GM08714 (cell line): ENCODE measurements at regions not wholly inside any gene's neighbourhood (a gene's known extent, or its start where the extent isn't known, plus 50 kb on each side); places are given as distances from the start of the nearest gene placed in this dataset.

Source experiments
- H3K4me3 ChIP-seq: fragments of 200-500 bp; sonication (Bioruptor generic); 2 replicates; pipeline ENCODE4 v1.5.1; 2014; ENCODE audit warnings: mild to moderate bottlenecking, low read length, inconsistent platforms
- ZNF274 ChIP-seq: IDR thresholded peaks from 2 replicates; pipeline ENCODE4 v1.6.1; 2012; ENCODE audit warnings: mild to moderate bottlenecking, low read depth, low read length

- no peak for TF ChIP-seq ZNF274
- H3K4me3 ChIP-seq, result no peak overlapping the region
Measured at GRCh38 chr22:49297286-49297870, 530.3 kb downstream of the BRD1 start.

DNA sequence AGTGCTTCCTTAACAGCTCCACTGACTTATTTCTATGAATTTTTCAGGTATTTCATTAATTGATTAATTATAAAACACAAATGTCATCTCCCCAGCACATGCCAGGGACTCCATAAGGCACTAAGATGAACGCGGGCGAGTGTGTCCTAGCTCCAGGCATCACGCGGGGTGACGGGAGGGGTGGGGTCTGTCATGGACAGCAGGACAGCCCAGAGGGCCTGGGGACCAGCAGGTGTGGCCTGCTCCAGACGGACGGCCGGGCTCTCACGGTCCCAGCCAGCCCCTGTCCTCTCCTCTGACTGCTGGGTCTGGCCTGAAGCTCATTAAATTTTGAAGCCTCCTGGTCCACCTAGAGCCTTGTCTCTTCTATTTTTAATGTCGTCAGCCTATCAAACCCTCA lies 531.1 kb downstream of the BRD1 start:
- TF ChIP-seq ZNF274, result no peak
- no peak overlapping the region for H3K4me3 ChIP-seq

DNA sequence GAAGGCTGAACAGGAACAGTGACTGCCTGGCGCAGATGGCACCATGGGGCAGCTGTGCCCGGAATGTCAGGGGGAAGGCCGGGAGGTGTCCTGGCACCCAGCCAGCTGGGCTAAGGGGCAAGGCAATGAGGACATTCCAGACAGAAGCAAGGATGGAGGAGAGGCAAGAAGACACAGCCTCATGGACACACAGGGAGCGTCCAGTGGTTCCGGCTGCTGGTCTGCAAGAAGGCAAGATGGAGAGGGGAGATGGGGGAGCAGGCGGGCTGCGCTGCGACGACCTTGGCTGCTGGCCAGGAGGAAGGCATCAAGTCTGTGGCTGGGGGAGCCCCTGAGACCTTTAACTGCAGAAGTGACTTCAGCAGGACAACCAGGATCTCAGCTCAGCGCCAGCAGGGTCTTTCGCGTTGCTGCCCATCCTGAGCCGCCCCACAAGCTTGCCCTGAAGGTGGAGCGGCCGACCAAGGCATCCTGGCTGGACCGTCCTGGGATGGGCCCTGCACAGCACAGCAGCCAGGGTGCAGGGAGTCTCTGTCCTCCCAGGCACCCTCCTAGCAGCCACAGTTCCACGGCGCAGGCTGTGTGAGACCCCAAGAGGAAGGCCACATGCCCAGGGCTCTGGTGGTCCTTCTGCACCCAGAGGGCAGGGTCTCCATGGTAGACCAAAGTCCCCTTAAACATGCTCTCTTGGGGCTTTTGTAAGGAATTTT lies 531.7 kb downstream of the BRD1 start:
- no peak overlapping the region for H3K4me3 ChIP-seq
- TF ChIP-seq ZNF274, result no peak

DNA sequence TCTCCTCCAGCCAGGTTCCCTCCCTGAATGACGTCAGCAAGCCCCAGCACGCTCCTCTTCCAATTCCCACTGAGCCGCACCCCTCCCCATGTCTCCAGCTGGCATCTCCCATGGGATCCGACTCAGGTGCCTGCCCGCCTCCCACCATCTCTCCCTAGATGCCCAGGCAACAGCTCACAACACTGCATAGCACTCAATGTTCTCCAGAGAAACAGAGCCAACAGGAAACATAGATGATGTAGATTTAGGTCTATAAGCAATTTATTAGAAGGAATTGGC lies 532.3 kb downstream of the BRD1 start:
- TF ChIP-seq ZNF274, result no peak
- H3K4me3 ChIP-seq, result no peak overlapping the region

- no peak for TF ChIP-seq ZNF274
- H3K4me3 ChIP-seq, result no peak overlapping the region
Measured at GRCh38 chr22:49294656-49295464, 532.8 kb downstream of the BRD1 start.

GRCh38 chr22:49292909-49293308 lies 534.8 kb downstream of the BRD1 start:
- TF ChIP-seq ZNF274, result no peak

GRCh38 chr22:49291781-49292180 lies 535.9 kb downstream of the BRD1 start:
- no peak for TF ChIP-seq ZNF274

More at GRCh38 chr22:49292909-49293308, 534.8 kb downstream of the BRD1 start:
- H3K4me3 ChIP-seq, result no peak overlapping the region

DNA sequence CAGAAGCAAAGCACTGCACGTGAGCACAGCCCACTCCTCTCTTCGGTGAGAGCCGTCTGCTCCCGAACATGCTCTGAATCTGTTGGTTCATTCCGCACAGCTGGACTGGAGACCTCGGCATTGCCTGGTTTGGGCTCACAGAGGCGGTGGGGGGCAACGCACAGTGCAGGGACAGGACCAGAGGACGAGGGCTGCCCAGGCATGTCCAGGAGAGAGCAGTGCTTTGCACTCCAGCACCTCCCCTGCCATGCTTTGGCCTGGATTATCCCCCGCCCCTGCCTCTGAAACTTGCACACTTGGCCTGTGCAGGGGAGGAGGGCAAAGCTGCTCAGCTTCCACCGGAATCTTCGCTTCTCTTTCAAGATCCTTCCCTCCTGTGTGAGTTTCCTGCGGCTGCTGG lies 536.5 kb downstream of the BRD1 start:
- no peak for TF ChIP-seq ZNF274
- no peak overlapping the region for H3K4me3 ChIP-seq

More at GRCh38 chr22:49291781-49292180, 535.9 kb downstream of the BRD1 start:
- H3K4me3 ChIP-seq, result no peak overlapping the region

GRCh38 chr22:49290711-49291110 lies 537.0 kb downstream of the BRD1 start:
- no peak for TF ChIP-seq ZNF274
- no peak overlapping the region for H3K4me3 ChIP-seq

- no peak for TF ChIP-seq ZNF274
- H3K4me3 ChIP-seq, result no peak overlapping the region
Measured at GRCh38 chr22:49289822-49290679, 537.6 kb downstream of the BRD1 start.

DNA sequence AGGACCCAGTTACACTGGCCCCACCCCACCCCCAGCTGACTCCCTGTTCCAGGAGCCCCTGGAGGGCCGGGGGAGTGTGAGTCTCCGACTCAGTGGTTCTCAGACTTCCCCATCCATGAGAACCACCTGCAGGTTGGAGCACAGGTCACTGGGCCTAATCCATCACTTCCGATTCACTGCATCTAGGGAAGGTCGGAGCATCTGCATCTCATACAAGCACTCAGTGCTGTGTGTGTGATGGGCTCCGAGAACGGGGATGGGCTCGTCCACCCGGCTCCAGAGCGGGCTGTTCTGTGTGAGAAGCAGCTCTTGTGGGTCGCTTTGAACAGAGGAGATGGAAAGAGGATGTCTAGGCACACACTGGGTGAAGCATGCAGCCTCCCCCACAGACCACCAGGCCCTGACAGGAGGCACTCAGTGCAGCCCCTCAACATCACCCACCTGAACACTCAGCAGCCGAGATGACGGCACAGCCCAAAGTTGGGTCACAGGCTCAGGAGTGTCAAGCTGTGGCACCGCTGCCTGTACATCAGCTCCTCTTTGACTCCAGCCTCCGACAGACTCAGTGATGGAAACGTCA lies 541.4 kb downstream of the BRD1 start:
- TF ChIP-seq ZNF274, result no peak

DNA sequence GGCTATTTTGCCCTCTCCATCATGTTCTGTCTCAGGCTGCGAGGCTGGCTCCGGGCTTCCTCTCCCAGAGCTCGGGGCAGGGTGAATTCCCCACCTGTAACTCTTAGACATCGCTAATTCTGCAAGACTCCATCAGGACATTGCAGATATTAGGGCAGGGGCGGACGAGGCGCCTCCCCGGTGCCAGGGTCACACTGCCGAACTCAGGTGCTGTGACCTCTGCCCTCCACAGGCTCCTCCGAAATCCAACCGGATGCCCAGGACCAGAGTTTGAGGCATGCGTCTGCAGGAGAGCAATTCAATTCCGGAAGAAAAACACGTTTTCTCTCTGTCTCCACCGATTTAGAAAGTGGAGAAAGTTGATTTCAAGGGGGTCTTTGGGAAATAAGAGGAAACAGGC lies 542.7 kb downstream of the BRD1 start:
- no peak overlapping the region for H3K4me3 ChIP-seq
- no peak for TF ChIP-seq ZNF274

More for the DNA sequence above, 541.4 kb downstream of the BRD1 start:
- no peak overlapping the region for H3K4me3 ChIP-seq

- TF ChIP-seq ZNF274, result no peak
Measured at GRCh38 chr22:49284056-49284784, 543.5 kb downstream of the BRD1 start.

More at GRCh38 chr22:49284056-49284784, 543.5 kb downstream of the BRD1 start:
- H3K4me3 ChIP-seq, result no peak overlapping the region
